Prostate gland (tissue), 2 donors: ENCODE measurements at regions not wholly inside any gene's neighbourhood (a gene's known extent, or its start where the extent isn't known, plus 50 kb on each side); places are given as distances from the start of the nearest gene placed in this dataset.

Source experiments
- DNase-seq: peaks from one replicate; pipeline ENCODE4 v3.0.0-alpha.2; 2019; ENCODE audit warnings: low spot score
- H3K27ac ChIP-seq, 2 donors: fragments of 200-600 bp; sonication (generic); 2 replicates each; pipeline ENCODE4 v1.5.1; 2017 to 2019
- H3K27me3 ChIP-seq: fragments of 200-600 bp; sonication (generic); replicated peaks from 2 replicates; pipeline ENCODE4 v1.5.1; 2019; ENCODE audit not compliant: insufficient read depth
- H3K36me3 ChIP-seq, 2 donors: fragments of 200-600 bp; sonication (generic); 1 replicate in 1 of 2; 2 replicates in 1 of 2; pipeline versions ENCODE4 v1.5.1 to v1.8.1; 2017 to 2019
- H3K4me1 ChIP-seq: fragments of 200-600 bp; sonication (generic); replicated peaks from 2 replicates; pipeline ENCODE4 v1.5.1; 2019
- H3K4me3 ChIP-seq, 2 donors: fragments of 200-600 bp; sonication (generic); 2 replicates each; pipeline ENCODE4 v1.5.1; 2017 to 2019
- H3K9me3 ChIP-seq: fragments of 200-600 bp; sonication (generic); 2 replicates; pipeline ENCODE4 v1.5.1; 2017
- POLR2A ChIP-seq: fragments of 450-650 bp; IDR thresholded peaks from one replicate; pipeline ENCODE4 v1.6.1; 2016; ENCODE audit warnings: antibody characterized with exemption, mild to moderate bottlenecking
- POLR2AphosphoS5 ChIP-seq: sonication (generic); formaldehyde crosslinking; IDR thresholded peaks from one replicate; pipeline ENCODE4 v1.6.1; 2017; ENCODE audit warnings: antibody characterized with exemption
- WGBS: methylation state at CpG from one replicate; pipeline ENCODE4 v1.1.5; 2018; 5-methylcytosine and 5-hydroxymethylcytosine counted together
- intact Hi-C: fragments of 100-400 bp; cut with DNase I; formaldehyde crosslinking; loops from one replicate; pipeline ENCODE4 v1.14.2; 2022
- TF ChIP-seq, protein P1 (sequence below), 4 experiments: fragments of 200-600 bp in 2 of 4; fragments of 450-650 bp in 2 of 4; sonication (generic) in 2 of 4; IDR thresholded peaks; 1 replicate in 3 of 4; 2 replicates in 1 of 4; pipeline ENCODE4 v1.5.1; 2016 to 2019; ENCODE audit warnings: antibody characterized with exemption in 4 of 4, mild to moderate bottlenecking in 2 of 4, moderate library complexity in 2 of 4

DNA sequence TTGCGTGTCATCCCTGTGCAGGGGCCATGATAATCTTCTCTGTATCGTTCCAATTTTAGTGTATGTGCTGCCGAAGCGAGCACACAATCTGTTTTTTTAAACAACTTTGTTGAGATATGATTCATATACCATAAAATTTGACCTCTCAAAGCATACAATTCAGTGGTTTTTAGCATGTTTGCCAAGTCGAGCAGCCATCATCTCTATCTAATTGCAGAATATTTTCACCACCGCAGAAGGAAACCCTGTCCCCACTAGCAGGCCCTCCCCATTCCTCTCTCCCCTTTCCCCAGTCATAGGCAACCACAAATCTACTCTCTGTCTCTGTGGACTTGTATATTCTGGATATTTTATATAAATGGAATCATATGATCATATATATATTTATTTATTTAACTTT, 78.7 kb upstream of the TINAGL1 start:
- WGBS = 66% methylated on average over 6 of the region's 6 CpGs
- no peak overlapping the region for H3K27ac ChIP-seq
- TF ChIP-seq POLR2A (no peak), POLR2AphosphoS5 (no peak)
- TF ChIP-seq, protein P1, sequence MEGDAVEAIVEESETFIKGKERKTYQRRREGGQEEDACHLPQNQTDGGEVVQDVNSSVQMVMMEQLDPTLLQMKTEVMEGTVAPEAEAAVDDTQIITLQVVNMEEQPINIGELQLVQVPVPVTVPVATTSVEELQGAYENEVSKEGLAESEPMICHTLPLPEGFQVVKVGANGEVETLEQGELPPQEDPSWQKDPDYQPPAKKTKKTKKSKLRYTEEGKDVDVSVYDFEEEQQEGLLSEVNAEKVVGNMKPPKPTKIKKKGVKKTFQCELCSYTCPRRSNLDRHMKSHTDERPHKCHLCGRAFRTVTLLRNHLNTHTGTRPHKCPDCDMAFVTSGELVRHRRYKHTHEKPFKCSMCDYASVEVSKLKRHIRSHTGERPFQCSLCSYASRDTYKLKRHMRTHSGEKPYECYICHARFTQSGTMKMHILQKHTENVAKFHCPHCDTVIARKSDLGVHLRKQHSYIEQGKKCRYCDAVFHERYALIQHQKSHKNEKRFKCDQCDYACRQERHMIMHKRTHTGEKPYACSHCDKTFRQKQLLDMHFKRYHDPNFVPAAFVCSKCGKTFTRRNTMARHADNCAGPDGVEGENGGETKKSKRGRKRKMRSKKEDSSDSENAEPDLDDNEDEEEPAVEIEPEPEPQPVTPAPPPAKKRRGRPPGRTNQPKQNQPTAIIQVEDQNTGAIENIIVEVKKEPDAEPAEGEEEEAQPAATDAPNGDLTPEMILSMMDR (IDR thresholded peaks at IDR 0.05) = no peak

DNA sequence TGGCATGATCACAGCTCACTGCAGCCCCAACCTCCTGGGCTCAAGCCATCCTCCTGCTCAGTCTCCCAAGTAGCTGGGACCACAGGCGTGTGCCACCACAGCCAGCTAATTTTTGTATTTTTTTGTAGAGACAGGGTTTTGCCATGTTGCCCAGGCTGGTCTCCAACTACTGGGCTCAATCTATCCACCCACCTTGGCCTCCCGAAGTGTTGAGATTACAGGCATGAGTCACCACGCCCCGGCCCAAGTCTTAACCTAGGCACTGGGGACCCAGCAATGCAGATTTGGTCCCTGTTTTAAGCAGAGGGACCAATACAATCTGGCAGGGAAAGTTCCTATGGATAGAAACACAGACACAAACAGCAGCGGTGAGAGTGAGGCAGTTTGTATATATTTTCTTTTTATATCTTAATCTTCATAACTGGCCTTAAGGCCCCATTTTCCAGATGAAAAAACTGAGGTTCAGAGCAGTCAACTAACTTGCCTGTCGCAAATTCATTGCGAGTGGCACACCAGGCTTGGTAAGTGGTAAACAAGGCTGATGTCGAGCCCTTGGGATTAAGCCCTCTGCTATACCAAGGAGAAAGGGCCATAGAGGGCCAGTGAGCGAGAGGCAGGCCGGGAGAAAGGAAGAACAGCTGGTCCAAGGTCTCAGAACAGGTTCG, 77.8 kb upstream of the TINAGL1 start:
- H3K27ac ChIP-seq = no peak overlapping the region
- no peak overlapping the region for H3K4me3 ChIP-seq
- no peak for DNase-seq
- TF ChIP-seq POLR2AphosphoS5 = no peak
- no peak for TF ChIP-seq POLR2A
- TF ChIP-seq, protein P1 (IDR thresholded peaks at IDR 0.05) = no peak
- 89% methylated on average over 11 of the region's 11 CpGs for WGBS
- intact Hi-C loops = no loop called here
- H3K9me3 ChIP-seq = no peaks in the 10 kb centered on the region
- H3K36me3 ChIP-seq = no peaks in the 10 kb centered on the region
- no peaks in the 10 kb centered on the region for H3K27me3 ChIP-seq
- no peaks in the 10 kb centered on the region for H3K4me1 ChIP-seq

More for the DNA sequence above, 78.7 kb upstream of the TINAGL1 start:
- intact Hi-C loops = no loop called here
- Histone ChIP-seq H3K9me3 (no peaks in the 10 kb centered on the region), H3K4me3 (no peak overlapping the region), H3K36me3 (no peaks in the 10 kb centered on the region), H3K4me1 (no peaks in the 10 kb centered on the region), H3K27me3 (no peaks in the 10 kb centered on the region)
- DNase-seq = no peak

DNA sequence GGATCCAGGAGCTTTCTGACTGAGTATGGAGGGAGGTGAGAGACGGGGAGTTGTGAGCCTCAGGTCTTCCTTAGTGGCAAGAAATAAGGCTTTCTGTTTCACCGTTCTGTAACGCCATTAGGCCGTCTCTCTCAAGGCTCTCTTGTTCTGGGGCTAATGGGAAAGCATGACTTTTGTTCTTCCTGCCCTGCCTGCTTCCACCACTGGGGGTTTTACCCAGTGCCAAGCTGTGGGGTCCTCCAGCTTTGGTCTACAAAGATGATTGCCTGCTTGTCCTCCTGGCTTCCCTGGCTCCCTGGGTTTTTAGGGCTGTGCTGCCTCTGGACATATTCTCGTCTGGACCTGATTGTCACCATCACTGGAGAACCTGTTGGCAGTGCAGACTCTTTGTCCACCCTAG, 74.8 kb upstream of the TINAGL1 start:
- Histone ChIP-seq H3K36me3 (no peaks in the 10 kb centered on the region), H3K27me3 (no peaks in the 10 kb centered on the region), H3K4me1 (no peaks in the 10 kb centered on the region), H3K27ac (no peak overlapping the region), H3K4me3 (no peak overlapping the region), H3K9me3 (no peaks in the 10 kb centered on the region)
- 88% methylated on average over 5 of the region's 5 CpGs for WGBS
- no peak for DNase-seq
- intact Hi-C loops = no loop called here
- TF ChIP-seq, protein P1 (IDR thresholded peaks at IDR 0.05) = no peak

DNA sequence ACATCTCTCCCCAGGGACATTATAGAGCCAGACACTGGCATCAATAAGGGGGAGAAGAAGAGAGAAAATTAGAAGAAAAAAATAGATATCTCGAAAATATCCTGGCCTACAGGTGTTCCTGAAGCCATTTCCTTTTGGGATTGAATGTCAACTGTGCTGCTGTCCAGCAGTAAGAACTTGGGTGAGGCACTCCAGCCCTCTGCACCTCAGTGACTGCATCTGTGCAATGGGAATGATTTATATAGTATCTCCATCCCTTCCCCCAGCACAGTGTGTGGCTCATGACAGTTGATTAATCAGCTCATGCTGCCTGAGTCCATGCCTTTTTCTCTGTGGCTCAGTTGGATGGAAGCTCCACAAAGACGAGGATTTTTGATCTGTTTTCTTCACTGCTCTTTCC, 74.1 kb upstream of the TINAGL1 start:
- Histone ChIP-seq H3K9me3 (no peaks in the 10 kb centered on the region), H3K36me3 (no peaks in the 10 kb centered on the region), H3K4me3 (no peak overlapping the region), H3K27me3 (no peaks in the 10 kb centered on the region), H3K4me1 (no peaks in the 10 kb centered on the region), H3K27ac (no peak overlapping the region)
- TF ChIP-seq, protein P1 (IDR thresholded peaks at IDR 0.05) = no peak
- TF ChIP-seq POLR2A (no peak), POLR2AphosphoS5 (no peak)
- intact Hi-C loops = no loop called here
- WGBS = 95% methylated on average over 2 of the region's 2 CpGs
- no peak for DNase-seq

DNA sequence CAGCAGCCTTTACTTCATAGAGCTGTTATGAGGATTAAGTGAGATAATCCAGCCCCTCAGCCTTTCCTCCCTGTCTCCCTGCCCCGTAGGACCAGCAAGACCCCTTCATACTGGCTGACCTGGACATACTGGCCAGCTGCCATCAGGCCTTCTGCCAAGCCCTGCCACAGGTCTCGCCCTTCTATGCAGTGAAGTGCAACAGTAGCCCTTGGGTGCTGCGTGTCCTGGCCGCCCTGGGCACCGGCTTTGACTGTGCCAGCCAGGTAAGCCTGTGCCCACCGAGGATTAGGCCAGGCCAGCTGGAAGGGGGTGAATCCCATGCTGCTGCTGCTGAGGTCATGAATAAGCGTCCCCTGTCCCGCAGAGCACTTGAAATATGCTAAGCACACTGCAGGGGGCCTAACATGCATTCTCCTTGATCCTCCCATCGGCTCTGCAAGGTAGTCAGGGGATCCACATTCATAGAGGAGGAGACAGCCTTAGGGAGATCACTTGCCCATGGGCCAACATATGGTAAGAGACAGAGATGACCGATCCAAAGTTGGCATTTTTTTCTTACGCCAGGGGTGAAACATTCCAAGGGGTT, 73.3 kb upstream of the TINAGL1 start:
- Histone ChIP-seq H3K4me3 (no peak overlapping the region), H3K27ac (no peak overlapping the region), H3K4me1 (no peaks in the 10 kb centered on the region), H3K27me3 (no peaks in the 10 kb centered on the region), H3K36me3 (no peaks in the 10 kb centered on the region), H3K9me3 (no peaks in the 10 kb centered on the region)
- intact Hi-C loops = no loop called here
- WGBS = 73% methylated on average over 11 of the region's 11 CpGs
- DNase-seq = no peak
- TF ChIP-seq POLR2A (no peak), POLR2AphosphoS5 (no peak)
- TF ChIP-seq, protein P1 (IDR thresholded peaks at IDR 0.05) = no peak
